SU-DHL-6 (cell line): ENCODE measurements at regions not wholly inside any gene's neighbourhood (a gene's known extent, or its start where the extent isn't known, plus 50 kb on each side); places are given as distances from the start of the nearest gene placed in this dataset.
"Not testable (repeated sequence)": the region's sequence is repeated elsewhere in the genome, so short reads cannot be mapped to it uniquely, and the experiment has no call there.

ENCODE experiments used
- CTCF ChIP-seq: fragments of 200-600 bp; sonication (generic); IDR thresholded peaks from one replicate; pipeline ENCODE4 v1.5.1; 2017; ENCODE audit warnings: antibody characterized with exemption, mild to moderate bottlenecking, low read length, moderate library complexity; ENCODE audit not compliant: insufficient read depth, poor library complexity, severe bottlenecking
- EZH2phosphoT487 ChIP-seq: fragments of 200-600 bp; sonication (generic), shearing (Covaris generic); conservative IDR thresholded peaks from 2 replicates; pipeline ENCODE4 v1.6.1; 2018; ENCODE audit warnings: mild to moderate bottlenecking, antibody characterized with exemption, low read length, moderate library complexity, mixed read lengths

DNA sequence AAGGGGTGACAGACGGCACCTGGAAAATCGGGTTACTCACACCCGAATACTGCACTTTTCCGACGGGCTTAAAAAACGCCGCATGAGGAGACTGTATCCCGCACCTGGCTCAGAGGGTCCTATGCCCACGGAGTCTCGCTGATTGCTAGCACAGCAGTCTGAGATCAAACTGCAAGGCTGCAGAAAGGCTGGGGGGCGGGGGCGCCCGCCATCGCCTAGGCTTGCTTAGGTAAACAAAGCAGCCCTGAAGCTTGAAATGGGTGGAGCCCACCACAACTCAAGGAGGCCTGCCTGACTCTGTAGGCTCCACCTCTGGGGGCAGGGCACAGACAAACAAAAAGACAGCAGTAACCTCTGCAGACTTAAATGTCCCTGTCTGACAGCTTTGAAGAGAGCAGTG lies 144.4 kb downstream of the TYW3 start:
- not testable (repeated sequence) for TF ChIP-seq CTCF, EZH2phosphoT487
